ENCODE measurements at regions not wholly inside any gene's neighbourhood (a gene's known extent, or its start where the extent isn't known, plus 50 kb on each side); places are given as distances from the start of the nearest gene placed in this dataset.

- Histone ChIP-seq H3K27me3 (ENCODE audit: low read depth, low read length) (no peaks in the 10 kb centered on the region), H3K27ac (ENCODE audit: low read length) (no peak overlapping the region), H3K9ac (ENCODE audit: low read length) (no peak overlapping the region), H3K4me1 (ENCODE audit: low read length) (no peaks in the 10 kb centered on the region), H3K4me2 (ENCODE audit: low read length) (no peak overlapping the region), H3K4me3 (ENCODE audit: low read length) (no peak overlapping the region), H3K36me3 (replicated peaks; ENCODE audit: low read depth, low read length) (no peaks in the 10 kb centered on the region), H4K20me1 (ENCODE audit: insufficient read depth, low read length) (no peaks in the 10 kb centered on the region), H3K79me2 (ENCODE audit: low read length) (no peaks in the 10 kb centered on the region), H2AFZ (ENCODE audit: low read depth, low read length) (no peak overlapping the region), H3K9me3 (ENCODE audit: insufficient read depth, low read length) (no peaks in the 10 kb centered on the region)
- TF ChIP-seq CTCF (IDR thresholded peaks at IDR 0.05; ENCODE audit: low read depth, low read length): no peak
- no peak for TF ChIP-seq EZH2phosphoT487 (IDR thresholded peaks at IDR 0.05; ENCODE audit: low read depth)
Observed at GRCh38 chr20:6483727-6484126, 283.8 kb upstream of the BMP2 start.

GRCh38 chr20:6482486-6482885 is 285.0 kb upstream of the BMP2 start:
- Histone ChIP-seq H3K79me2 (ENCODE audit: low read length) (no peaks in the 10 kb centered on the region), H3K27ac (ENCODE audit: low read length) (no peak overlapping the region), H3K9ac (ENCODE audit: low read length) (no peak overlapping the region), H3K9me3 (ENCODE audit: insufficient read depth, low read length) (no peaks in the 10 kb centered on the region), H4K20me1 (ENCODE audit: insufficient read depth, low read length) (no peaks in the 10 kb centered on the region), H3K4me3 (ENCODE audit: low read length) (no peak overlapping the region), H3K4me2 (ENCODE audit: low read length) (no peak overlapping the region), H3K4me1 (ENCODE audit: low read length) (no peaks in the 10 kb centered on the region), H3K27me3 (ENCODE audit: low read depth, low read length) (no peaks in the 10 kb centered on the region), H3K36me3 (replicated peaks; ENCODE audit: low read depth, low read length) (no peaks in the 10 kb centered on the region), H2AFZ (ENCODE audit: low read depth, low read length) (no peak overlapping the region)
- no peak for TF ChIP-seq EZH2phosphoT487 (IDR thresholded peaks at IDR 0.05; ENCODE audit: low read depth)
- no peak for TF ChIP-seq CTCF (IDR thresholded peaks at IDR 0.05; ENCODE audit: low read depth, low read length)

GRCh38 chr20:6480328-6481200 is 286.9 kb upstream of the BMP2 start:
- no peak overlapping the region for H2AFZ ChIP-seq (ENCODE audit: low read depth, low read length)

More at GRCh38 chr20:6480328-6481200, 286.9 kb upstream of the BMP2 start:
- Histone ChIP-seq H3K4me2 (ENCODE audit: low read length) (no peak overlapping the region), H3K9me3 (ENCODE audit: insufficient read depth, low read length) (no peaks in the 10 kb centered on the region), H3K4me3 (ENCODE audit: low read length) (no peak overlapping the region), H3K36me3 (replicated peaks; ENCODE audit: low read depth, low read length) (no peaks in the 10 kb centered on the region), H3K4me1 (ENCODE audit: low read length) (no peaks in the 10 kb centered on the region), H3K27ac (ENCODE audit: low read length) (no peak overlapping the region), H3K27me3 (ENCODE audit: low read depth, low read length) (no peaks in the 10 kb centered on the region), H4K20me1 (ENCODE audit: insufficient read depth, low read length) (no peaks in the 10 kb centered on the region), H3K79me2 (ENCODE audit: low read length) (no peaks in the 10 kb centered on the region), H3K9ac (ENCODE audit: low read length) (no peak overlapping the region)
- TF ChIP-seq EZH2phosphoT487 (IDR thresholded peaks at IDR 0.05; ENCODE audit: low read depth): no peak
- no peak for TF ChIP-seq CTCF (IDR thresholded peaks at IDR 0.05; ENCODE audit: low read depth, low read length)
